ENCODE measurements at regions not wholly inside any gene's neighbourhood (a gene's known extent, or its start where the extent isn't known, plus 50 kb on each side); places are given as distances from the start of the nearest gene placed in this dataset.

DNA sequence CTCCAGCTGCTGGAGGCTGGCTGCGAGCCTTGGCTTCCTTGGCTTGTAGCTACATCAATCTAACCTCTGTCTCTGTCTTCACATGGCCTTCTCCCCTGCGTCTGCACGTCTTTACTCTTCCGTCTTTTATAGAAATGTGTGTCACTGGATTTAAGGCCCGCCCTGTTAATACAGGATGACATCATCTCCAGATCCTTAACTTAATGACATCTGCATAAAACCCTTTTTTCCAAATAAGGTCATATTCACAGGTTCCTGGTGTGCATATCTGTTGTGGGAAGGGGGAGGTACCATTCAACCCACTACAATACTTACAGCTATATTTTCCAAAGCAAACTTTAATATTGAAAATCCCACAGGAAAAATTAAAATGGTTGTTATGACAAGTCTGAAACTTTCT is 165.3 kb upstream of the FOXD3 start:
- TF ChIP-seq, protein P1, sequence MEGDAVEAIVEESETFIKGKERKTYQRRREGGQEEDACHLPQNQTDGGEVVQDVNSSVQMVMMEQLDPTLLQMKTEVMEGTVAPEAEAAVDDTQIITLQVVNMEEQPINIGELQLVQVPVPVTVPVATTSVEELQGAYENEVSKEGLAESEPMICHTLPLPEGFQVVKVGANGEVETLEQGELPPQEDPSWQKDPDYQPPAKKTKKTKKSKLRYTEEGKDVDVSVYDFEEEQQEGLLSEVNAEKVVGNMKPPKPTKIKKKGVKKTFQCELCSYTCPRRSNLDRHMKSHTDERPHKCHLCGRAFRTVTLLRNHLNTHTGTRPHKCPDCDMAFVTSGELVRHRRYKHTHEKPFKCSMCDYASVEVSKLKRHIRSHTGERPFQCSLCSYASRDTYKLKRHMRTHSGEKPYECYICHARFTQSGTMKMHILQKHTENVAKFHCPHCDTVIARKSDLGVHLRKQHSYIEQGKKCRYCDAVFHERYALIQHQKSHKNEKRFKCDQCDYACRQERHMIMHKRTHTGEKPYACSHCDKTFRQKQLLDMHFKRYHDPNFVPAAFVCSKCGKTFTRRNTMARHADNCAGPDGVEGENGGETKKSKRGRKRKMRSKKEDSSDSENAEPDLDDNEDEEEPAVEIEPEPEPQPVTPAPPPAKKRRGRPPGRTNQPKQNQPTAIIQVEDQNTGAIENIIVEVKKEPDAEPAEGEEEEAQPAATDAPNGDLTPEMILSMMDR (IDR thresholded peaks at IDR 0.05) = no peak
- no peak for TF ChIP-seq POLR2AphosphoS5 (IDR thresholded peaks at IDR 0.05)

All from prostate gland (tissue), 2 donors.